ENCODE measurements at regions not wholly inside any gene's neighbourhood (a gene's known extent, or its start where the extent isn't known, plus 50 kb on each side); places are given as distances from the start of the nearest gene placed in this dataset.

DNA sequence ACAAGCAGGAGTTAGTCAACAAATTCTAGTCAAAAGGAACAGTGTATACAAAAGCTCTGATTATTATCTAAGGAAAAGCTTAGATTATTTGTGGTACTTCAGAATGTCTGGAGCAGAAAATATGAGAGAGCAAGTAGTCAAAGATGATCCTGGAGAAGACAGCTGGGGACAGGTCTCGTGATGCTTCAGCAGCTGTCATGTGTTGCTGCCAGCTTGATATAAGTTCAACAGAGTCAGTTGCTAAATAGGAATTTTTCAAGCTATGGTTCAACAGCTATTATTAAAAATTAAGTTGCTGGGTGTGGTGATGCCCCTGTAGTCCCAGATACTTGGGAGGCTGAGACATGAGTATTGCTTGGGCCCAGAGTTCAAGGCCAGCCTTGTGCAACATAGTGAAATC is 240.0 kb upstream of the RHOBTB1 start:
- no CpG with 5 or more reads among the region's 1 CpG for WGBS (ENCODE audit: extremely low coverage, insufficient coverage, insufficient read length)
- Histone ChIP-seq H2AFZ (ENCODE audit: insufficient read depth, low read length, poor library complexity) (no peak overlapping the region), H3K18ac (ENCODE audit: low read length) (no peak overlapping the region), H4K12ac (ENCODE audit: low read depth, low read length) (no peak overlapping the region), H4K91ac (ENCODE audit: low read depth, low read length) (no peak overlapping the region), H2AK5ac (ENCODE audit: low read length) (no peak overlapping the region), H3K27ac (ENCODE audit: low read depth, low read length) (no peak overlapping the region), H3K4me2 (ENCODE audit: low read length) (no peak overlapping the region), H3K4ac (ENCODE audit: low read depth, low read length) (no peak overlapping the region), H3K4me1 (ENCODE audit: control insufficient read depth in 1 of 2, insufficient read depth in 2 of 2, low read length in 2 of 2) (no peaks in the 10 kb centered on the region), H2BK5ac (ENCODE audit: low read depth, low read length, poor library complexity) (no peak overlapping the region), H3K9ac (ENCODE audit: low read length) (no peak overlapping the region), H3K79me1 (ENCODE audit: low read length) (no peaks in the 10 kb centered on the region), H3K9me3 (ENCODE audit: insufficient read depth, low read depth, low read length) (no peaks in the 10 kb centered on the region), H2BK120ac (ENCODE audit: insufficient read depth, low read length, poor library complexity) (no peak overlapping the region), H3K36me3 (ENCODE audit: control insufficient read depth in 1 of 2, insufficient read depth in 2 of 2, low read length in 2 of 2) (no peaks in the 10 kb centered on the region), H3K14ac (ENCODE audit: low read length) (no peak overlapping the region), H3K79me2 (ENCODE audit: control insufficient read depth, insufficient read depth, low read length, poor library complexity) (no peaks in the 10 kb centered on the region), H3K4me3 (ENCODE audit: low read depth, low read length) (no peak overlapping the region), H2BK12ac (ENCODE audit: low read length) (no peak overlapping the region), H3K23ac (ENCODE audit: low read length) (no peak overlapping the region), H3K27me3 (ENCODE audit: insufficient read depth, low read length) (no peaks in the 10 kb centered on the region), H4K8ac (ENCODE audit: low read depth, low read length) (no peak overlapping the region)
- peak in 1 of 2 donors; percentile 30 for DNase-seq

DNA sequence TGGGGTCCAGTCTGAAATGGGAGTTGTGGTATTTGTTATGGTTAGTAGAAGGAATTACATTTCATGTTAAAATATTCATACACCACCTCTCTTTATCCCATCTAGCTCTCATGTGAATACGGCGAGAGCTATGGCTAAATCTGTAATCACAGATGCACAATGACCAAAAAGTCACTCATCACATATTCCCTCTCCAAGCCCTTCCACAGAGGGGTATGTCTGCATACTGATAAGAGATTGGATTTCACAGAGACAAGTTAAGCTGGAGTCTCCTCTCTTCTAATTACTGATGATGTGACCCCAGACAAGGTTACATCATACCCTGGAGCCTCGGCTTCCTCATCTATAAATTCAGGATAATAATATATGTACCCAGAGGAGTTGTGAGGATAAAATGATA is 237.8 kb upstream of the RHOBTB1 start:
- Histone ChIP-seq H3K9ac (ENCODE audit: low read length) (no peak overlapping the region), H3K9me3 (ENCODE audit: insufficient read depth, low read depth, low read length) (no peaks in the 10 kb centered on the region), H2AFZ (ENCODE audit: insufficient read depth, low read length, poor library complexity) (no peak overlapping the region), H3K4me3 (ENCODE audit: low read depth, low read length) (no peak overlapping the region), H3K36me3 (ENCODE audit: control insufficient read depth in 1 of 2, insufficient read depth in 2 of 2, low read length in 2 of 2) (no peaks in the 10 kb centered on the region), H2BK12ac (ENCODE audit: low read length) (no peak overlapping the region), H3K27me3 (ENCODE audit: insufficient read depth, low read length) (no peaks in the 10 kb centered on the region), H3K18ac (ENCODE audit: low read length) (no peak overlapping the region), H3K4me1 (ENCODE audit: control insufficient read depth in 1 of 2, insufficient read depth in 2 of 2, low read length in 2 of 2) (no peaks in the 10 kb centered on the region), H3K79me1 (ENCODE audit: low read length) (no peaks in the 10 kb centered on the region), H2BK5ac (ENCODE audit: low read depth, low read length, poor library complexity) (no peak overlapping the region), H2AK5ac (ENCODE audit: low read length) (no peak overlapping the region), H4K91ac (ENCODE audit: low read depth, low read length) (no peak overlapping the region), H4K12ac (ENCODE audit: low read depth, low read length) (no peak overlapping the region), H4K8ac (ENCODE audit: low read depth, low read length) (no peak overlapping the region), H3K79me2 (ENCODE audit: control insufficient read depth, insufficient read depth, low read length, poor library complexity) (no peaks in the 10 kb centered on the region), H3K4ac (ENCODE audit: low read depth, low read length) (no peak overlapping the region), H3K27ac (ENCODE audit: low read depth, low read length) (no peak overlapping the region), H3K4me2 (ENCODE audit: low read length) (no peak overlapping the region), H3K14ac (ENCODE audit: low read length) (no peak overlapping the region), H2BK120ac (ENCODE audit: insufficient read depth, low read length, poor library complexity) (no peak overlapping the region), H3K23ac (ENCODE audit: low read length) (no peak overlapping the region)
- no peak for DNase-seq
- WGBS (ENCODE audit: extremely low coverage, insufficient coverage, insufficient read length) = no CpG with 5 or more reads among the region's 3 CpGs

DNA sequence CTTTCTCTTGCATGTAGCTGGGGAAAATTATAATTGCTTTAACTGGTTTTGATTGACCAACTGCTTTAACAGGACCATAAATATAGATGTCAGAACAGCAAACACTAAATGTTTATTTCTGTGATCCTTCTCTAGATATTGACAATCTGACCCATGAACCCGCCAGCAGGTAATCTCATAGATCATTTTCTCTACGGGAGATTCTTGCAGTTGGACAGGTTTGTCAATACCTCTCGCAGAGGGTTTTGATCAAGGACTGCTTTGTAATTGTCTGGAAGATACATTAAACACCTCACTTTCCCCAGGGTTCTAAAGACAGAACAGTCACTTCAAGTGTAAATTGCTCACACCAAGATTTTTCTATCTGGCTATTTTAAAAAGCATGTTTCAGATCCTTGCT is 235.8 kb upstream of the RHOBTB1 start:
- Histone ChIP-seq H4K8ac (ENCODE audit: low read depth, low read length) (no peak overlapping the region), H3K4me3 (ENCODE audit: low read depth, low read length) (no peak overlapping the region), H2AFZ (ENCODE audit: insufficient read depth, low read length, poor library complexity) (no peak overlapping the region), H3K23ac (ENCODE audit: low read length) (no peak overlapping the region), H3K4ac (ENCODE audit: low read depth, low read length) (no peak overlapping the region), H3K27me3 (ENCODE audit: insufficient read depth, low read length) (no peaks in the 10 kb centered on the region), H2BK120ac (ENCODE audit: insufficient read depth, low read length, poor library complexity) (no peak overlapping the region), H3K4me2 (ENCODE audit: low read length) (no peak overlapping the region), H3K14ac (ENCODE audit: low read length) (no peak overlapping the region), H3K79me2 (ENCODE audit: control insufficient read depth, insufficient read depth, low read length, poor library complexity) (no peaks in the 10 kb centered on the region), H4K12ac (ENCODE audit: low read depth, low read length) (no peak overlapping the region), H4K91ac (ENCODE audit: low read depth, low read length) (no peak overlapping the region), H2BK5ac (ENCODE audit: low read depth, low read length, poor library complexity) (no peak overlapping the region), H2BK12ac (ENCODE audit: low read length) (no peak overlapping the region), H3K4me1 (ENCODE audit: control insufficient read depth in 1 of 2, insufficient read depth in 2 of 2, low read length in 2 of 2) (no peaks in the 10 kb centered on the region), H3K27ac (ENCODE audit: low read depth, low read length) (no peak overlapping the region), H3K9ac (ENCODE audit: low read length) (no peak overlapping the region), H3K79me1 (ENCODE audit: low read length) (no peaks in the 10 kb centered on the region), H3K36me3 (ENCODE audit: control insufficient read depth in 1 of 2, insufficient read depth in 2 of 2, low read length in 2 of 2) (no peaks in the 10 kb centered on the region), H3K18ac (ENCODE audit: low read length) (no peak overlapping the region), H2AK5ac (ENCODE audit: low read length) (no peak overlapping the region), H3K9me3 (ENCODE audit: insufficient read depth, low read depth, low read length) (no peaks in the 10 kb centered on the region)
- no CpG with 5 or more reads among the region's 3 CpGs for WGBS (ENCODE audit: extremely low coverage, insufficient coverage, insufficient read length)
- no peak for DNase-seq

DNA sequence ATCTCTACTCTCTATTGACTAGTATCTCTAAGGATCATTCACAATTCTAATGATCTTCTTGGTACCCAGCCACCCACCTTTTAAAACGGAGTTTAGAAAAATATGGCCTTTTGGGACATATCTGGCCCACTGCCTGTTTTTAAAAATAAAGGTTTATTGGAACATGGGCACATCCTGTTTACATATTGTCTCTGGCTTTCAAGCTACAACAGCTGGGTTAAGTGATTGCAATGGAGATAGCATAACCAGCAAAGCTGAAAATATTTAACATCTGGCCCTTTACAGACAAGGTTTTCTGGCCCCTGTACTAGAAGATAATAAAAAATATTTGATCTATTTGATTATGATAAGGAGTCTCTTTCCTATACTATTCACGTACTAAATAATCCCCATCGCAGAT is 232.4 kb upstream of the RHOBTB1 start:
- no peak overlapping the region for H3K23ac ChIP-seq (ENCODE audit: low read length)
- H3K14ac ChIP-seq (ENCODE audit: low read length) = no peak overlapping the region
- no peak overlapping the region for H4K12ac ChIP-seq (ENCODE audit: low read depth, low read length)
- H2BK12ac ChIP-seq (ENCODE audit: low read length) = no peak overlapping the region
- no peak overlapping the region for H2AK5ac ChIP-seq (ENCODE audit: low read length)
- no peak overlapping the region for H3K4me2 ChIP-seq (ENCODE audit: low read length)
- H4K91ac ChIP-seq (ENCODE audit: low read depth, low read length) = no peak overlapping the region
- H2BK5ac ChIP-seq (ENCODE audit: low read depth, low read length, poor library complexity) = no peak overlapping the region
- H3K79me1 ChIP-seq (ENCODE audit: low read length) = no peaks in the 10 kb centered on the region
- H3K36me3 ChIP-seq (ENCODE audit: control insufficient read depth in 1 of 2, insufficient read depth in 2 of 2, low read length in 2 of 2) = no peaks in the 10 kb centered on the region
- no peak overlapping the region for H2BK120ac ChIP-seq (ENCODE audit: insufficient read depth, low read length, poor library complexity)
- H3K27me3 ChIP-seq (ENCODE audit: insufficient read depth, low read length) = no peaks in the 10 kb centered on the region
- no peak overlapping the region for H2AFZ ChIP-seq (ENCODE audit: insufficient read depth, low read length, poor library complexity)
- no peaks in the 10 kb centered on the region for H3K4me1 ChIP-seq (ENCODE audit: control insufficient read depth in 1 of 2, insufficient read depth in 2 of 2, low read length in 2 of 2)
- no peak overlapping the region for H3K4ac ChIP-seq (ENCODE audit: low read depth, low read length)
- WGBS (ENCODE audit: extremely low coverage, insufficient coverage, insufficient read length) = no CpG with 5 or more reads among the region's 3 CpGs
- no peak overlapping the region for H3K4me3 ChIP-seq (ENCODE audit: low read depth, low read length)
- no peak overlapping the region for H3K9ac ChIP-seq (ENCODE audit: low read length)
- no peaks in the 10 kb centered on the region for H3K9me3 ChIP-seq (ENCODE audit: insufficient read depth, low read depth, low read length)
- H3K27ac ChIP-seq (ENCODE audit: low read depth, low read length) = no peak overlapping the region
- no peaks in the 10 kb centered on the region for H3K79me2 ChIP-seq (ENCODE audit: control insufficient read depth, insufficient read depth, low read length, poor library complexity)
- peak in 1 of 2 donors; percentile 10 for DNase-seq
- no peak overlapping the region for H4K8ac ChIP-seq (ENCODE audit: low read depth, low read length)
- H3K18ac ChIP-seq (ENCODE audit: low read length) = no peak overlapping the region

DNA sequence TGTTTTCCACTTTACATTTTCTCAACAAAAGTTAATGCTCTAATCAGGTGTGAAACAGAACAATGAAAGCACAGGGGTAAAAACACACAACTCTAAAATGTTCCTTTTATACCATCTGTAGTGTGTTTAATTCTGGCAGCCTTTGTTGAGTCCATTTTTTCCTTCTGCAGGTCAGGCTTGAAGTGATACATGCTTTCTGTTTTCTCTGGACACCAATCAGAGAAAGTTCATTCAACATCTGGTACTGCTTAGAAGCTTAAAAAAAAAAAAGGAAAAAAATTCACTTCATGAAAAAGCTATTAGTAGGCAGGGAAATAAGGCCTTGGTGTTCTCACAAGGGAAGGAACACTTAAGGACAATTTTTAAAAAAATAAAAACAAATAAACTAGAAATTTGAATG is 231.3 kb upstream of the RHOBTB1 start:
- H3K79me1 ChIP-seq (ENCODE audit: low read length) = no peaks in the 10 kb centered on the region
- H3K79me2 ChIP-seq (ENCODE audit: control insufficient read depth, insufficient read depth, low read length, poor library complexity) = no peaks in the 10 kb centered on the region
- H2BK120ac ChIP-seq (ENCODE audit: insufficient read depth, low read length, poor library complexity) = no peak overlapping the region

More for the DNA sequence above, 231.3 kb upstream of the RHOBTB1 start:
- no peak overlapping the region for H2AFZ ChIP-seq (ENCODE audit: insufficient read depth, low read length, poor library complexity)
- H4K8ac ChIP-seq (ENCODE audit: low read depth, low read length) = no peak overlapping the region
- no peak overlapping the region for H3K14ac ChIP-seq (ENCODE audit: low read length)
- no peak overlapping the region for H3K9ac ChIP-seq (ENCODE audit: low read length)
- no peak overlapping the region for H4K91ac ChIP-seq (ENCODE audit: low read depth, low read length)
- H3K4me2 ChIP-seq (ENCODE audit: low read length) = no peak overlapping the region
- no peaks in the 10 kb centered on the region for H3K4me1 ChIP-seq (ENCODE audit: control insufficient read depth in 1 of 2, insufficient read depth in 2 of 2, low read length in 2 of 2)
- H3K4ac ChIP-seq (ENCODE audit: low read depth, low read length) = no peak overlapping the region
- H3K18ac ChIP-seq (ENCODE audit: low read length) = no peak overlapping the region
- no peaks in the 10 kb centered on the region for H3K9me3 ChIP-seq (ENCODE audit: insufficient read depth, low read depth, low read length)
- H4K12ac ChIP-seq (ENCODE audit: low read depth, low read length) = no peak overlapping the region
- no peak overlapping the region for H2AK5ac ChIP-seq (ENCODE audit: low read length)
- H2BK12ac ChIP-seq (ENCODE audit: low read length) = no peak overlapping the region
- no peaks in the 10 kb centered on the region for H3K36me3 ChIP-seq (ENCODE audit: control insufficient read depth in 1 of 2, insufficient read depth in 2 of 2, low read length in 2 of 2)
- no peak overlapping the region for H3K4me3 ChIP-seq (ENCODE audit: low read depth, low read length)
- no peak overlapping the region for H3K27ac ChIP-seq (ENCODE audit: low read depth, low read length)
- H2BK5ac ChIP-seq (ENCODE audit: low read depth, low read length, poor library complexity) = no peak overlapping the region
- no peak overlapping the region for H3K23ac ChIP-seq (ENCODE audit: low read length)
- no peak for DNase-seq
- no peaks in the 10 kb centered on the region for H3K27me3 ChIP-seq (ENCODE audit: insufficient read depth, low read length)

Measured in trophoblast cell (in vitro differentiated cells and primary cell).